H1 (cell line): ENCODE measurements at regions not wholly inside any gene's neighbourhood (a gene's known extent, or its start where the extent isn't known, plus 50 kb on each side); places are given as distances from the start of the nearest gene placed in this dataset.

Experiments
- CTCF ChIA-PET: fragments of 300-600 bp; sonication (Branson Sonifier 250); formaldehyde crosslinking; loops from one replicate; lab custom pipeline; 2021; ENCODE audit not compliant: partially characterized antibody; lab: Charles Lee
- POLR2A ChIA-PET: fragments of 300-600 bp; sonication (Branson Sonifier 250); formaldehyde crosslinking; loops from one replicate; lab custom pipeline; 2021; ENCODE audit warnings: inconsistent platforms; ENCODE audit not compliant: partially characterized antibody; lab: Charles Lee
- DNase-seq, 2 experiments: peaks; one replicate each; pipeline versions ENCODE4 v3.0.0 to v3.0.0-alpha.2; 2010 to 2022; ENCODE audit warnings: low spot score in 2 of 2, low read depth in 1 of 2, mixed read lengths in 1 of 2
- FAIRE-seq: peaks from 2 replicates; lab custom pipeline; 2011; peaks lifted over from hg19 to GRCh38; lab: Jason Lieb, UNC
- H2AFZ ChIP-seq: 2 replicates; pipeline ENCODE4 v1.8.1; 2012; ENCODE audit warnings: low read length, inconsistent platforms
- H2AK5ac ChIP-seq: 2 replicates; pipeline ENCODE4 v1.6.1; 2013; ENCODE audit warnings: low read depth, low read length
- H2BK120ac ChIP-seq: replicated peaks from 2 replicates; pipeline ENCODE3; 2013; ENCODE audit warnings: low read depth, low read length, inconsistent platforms
- H2BK12ac ChIP-seq: 2 replicates; pipeline ENCODE4 v1.6.1; 2013; ENCODE audit warnings: low read depth, low read length
- H2BK15ac ChIP-seq: 2 replicates; pipeline ENCODE4 v1.6.1; 2013; ENCODE audit warnings: low read length
- H2BK20ac ChIP-seq: 2 replicates; pipeline ENCODE4 v1.6.1; 2013; ENCODE audit warnings: low read length
- H2BK5ac ChIP-seq: 2 replicates; pipeline ENCODE4 v1.6.1; 2013; ENCODE audit warnings: low read depth, low read length
- H3K14ac ChIP-seq: 2 replicates; pipeline ENCODE4 v1.6.1; 2013; ENCODE audit warnings: inconsistent platforms; ENCODE audit not compliant: insufficient read length
- H3K18ac ChIP-seq: 2 replicates; pipeline ENCODE4 v1.6.1; 2013; ENCODE audit warnings: low read length; ENCODE audit errors: extremely low read depth
- H3K23ac ChIP-seq: 2 replicates; pipeline ENCODE4 v1.6.1; 2013; ENCODE audit warnings: inconsistent platforms; ENCODE audit not compliant: insufficient read length
- H3K23me2 ChIP-seq: 2 replicates; pipeline ENCODE4 v1.6.1; 2013; ENCODE audit warnings: low read depth, low read length
- H3K27ac ChIP-seq: 2 replicates; pipeline ENCODE4 v1.6.1; 2011; ENCODE audit warnings: low read depth, low read length, inconsistent platforms
- H3K27me3 ChIP-seq, 4 experiments: replicated peaks in 1 of 4; 1 replicate in 1 of 4; 2 replicates in 3 of 4; pipeline versions ENCODE4 v1.6.1 to v1.8.1; 2011 to 2013; ENCODE audit warnings: low read length in 3 of 4, mild to moderate bottlenecking in 3 of 4, inconsistent platforms in 2 of 4, mixed read lengths in 2 of 4, moderate library complexity in 1 of 4; ENCODE audit not compliant: control insufficient read depth in 3 of 4, insufficient read depth in 3 of 4; ENCODE audit errors: extremely low read depth in 1 of 4
- H3K36me3 ChIP-seq, 4 experiments: 2 replicates each; pipeline versions ENCODE4 v1.6.1 to v1.8.1; 2011 to 2013; ENCODE audit warnings: mild to moderate bottlenecking in 4 of 4, low read length in 3 of 4, moderate library complexity in 2 of 4, control low read depth in 1 of 4, inconsistent platforms in 1 of 4; ENCODE audit not compliant: insufficient read depth in 4 of 4, control insufficient read depth in 2 of 4
- H3K4ac ChIP-seq: replicated peaks from 2 replicates; pipeline ENCODE3; 2013; ENCODE audit warnings: low read length, low read depth, mixed read lengths, inconsistent platforms; ENCODE audit not compliant: insufficient read length
- H3K4me1 ChIP-seq, 4 experiments: replicated peaks in 1 of 4; 1 replicate in 1 of 4; 2 replicates in 3 of 4; pipeline versions ENCODE4 v1.6.1 to v1.8.1; 2011 to 2013; ENCODE audit warnings: low read length in 3 of 4, inconsistent platforms in 2 of 4, mixed read lengths in 1 of 4; ENCODE audit not compliant: insufficient read depth in 4 of 4, control insufficient read depth in 3 of 4
- H3K4me2 ChIP-seq, 2 experiments: 2 replicates each; pipeline versions ENCODE4 v1.6.1 to v1.8.1; 2011 to 2013; ENCODE audit warnings: low read depth in 2 of 2, low read length in 2 of 2, control low read depth in 1 of 2, inconsistent platforms in 1 of 2, mild to moderate bottlenecking in 1 of 2; ENCODE audit not compliant: insufficient read depth in 1 of 2
- H3K4me3 ChIP-seq, 4 experiments: fragments of 200-600, 300-600 bp in 1 of 4; sonication (generic), shearing (Covaris generic), sonication (Bioruptor Twin) in 1 of 4; 2 replicates each; pipeline versions ENCODE4 v1.5.1 to v1.8.1; 2011 to 2016; ENCODE audit warnings: low read length in 4 of 4, low read depth in 3 of 4, control low read depth in 2 of 4, inconsistent platforms in 2 of 4, mild to moderate bottlenecking in 2 of 4, mixed read lengths in 1 of 4, moderate library complexity in 1 of 4; ENCODE audit not compliant: insufficient read depth in 2 of 4; ENCODE audit errors: extremely low read depth in 1 of 4
- H3K56ac ChIP-seq: replicated peaks from 2 replicates; pipeline ENCODE3; 2013; ENCODE audit warnings: low read depth, mild to moderate bottlenecking, mixed read lengths, low read length, inconsistent platforms; ENCODE audit not compliant: insufficient read length
- H3K79me1 ChIP-seq: 2 replicates; pipeline ENCODE4 v1.6.1; 2013; ENCODE audit warnings: low read depth, low read length, control low read depth
- H3K79me2 ChIP-seq, 2 experiments: 2 replicates each; pipeline versions ENCODE4 v1.6.1 to v1.8.1; 2012 to 2013; ENCODE audit warnings: low read length in 2 of 2, mild to moderate bottlenecking in 2 of 2, inconsistent platforms in 1 of 2; ENCODE audit not compliant: insufficient read depth in 2 of 2, control insufficient read depth in 1 of 2
- H3K9ac ChIP-seq, 4 experiments: replicated peaks in 1 of 4; 1 replicate in 1 of 4; 2 replicates in 3 of 4; pipeline versions ENCODE4 v1.6.1 to v1.8.1; 2011 to 2013; ENCODE audit warnings: low read depth in 3 of 4, low read length in 3 of 4, control low read depth in 2 of 4, mild to moderate bottlenecking in 2 of 4, moderate library complexity in 2 of 4, inconsistent platforms in 1 of 4; ENCODE audit errors: extremely low read depth in 1 of 4
- H3K9me3 ChIP-seq, 2 experiments: 2 replicates each; pipeline versions ENCODE4 v1.6.1 to v1.8.1; 2012 to 2013; ENCODE audit warnings: mild to moderate bottlenecking in 2 of 2, moderate library complexity in 2 of 2, control low read depth in 1 of 2, inconsistent platforms in 1 of 2, low read depth in 1 of 2, low read length in 1 of 2, mixed read lengths in 1 of 2; ENCODE audit not compliant: insufficient read depth in 2 of 2
- H4K20me1 ChIP-seq, 2 experiments: replicated peaks in 1 of 2; 2 replicates each; pipeline versions ENCODE3 to v1.8.1; 2011 to 2013; ENCODE audit warnings: inconsistent platforms in 2 of 2, low read length in 2 of 2, mild to moderate bottlenecking in 1 of 2; ENCODE audit not compliant: insufficient read depth in 2 of 2, control insufficient read depth in 1 of 2
- H4K5ac ChIP-seq: 2 replicates; pipeline ENCODE4 v1.6.1; 2013; ENCODE audit warnings: low read length, low read depth, mixed read lengths, inconsistent platforms; ENCODE audit not compliant: insufficient read length
- H4K8ac ChIP-seq: 2 replicates; pipeline ENCODE4 v1.8.0; 2013; ENCODE audit warnings: mild to moderate bottlenecking, moderate library complexity, low read length, inconsistent platforms; ENCODE audit not compliant: insufficient read depth; ENCODE audit errors: extremely low read depth
- H4K91ac ChIP-seq: replicated peaks from 2 replicates; pipeline ENCODE3; 2013; ENCODE audit warnings: low read length, mixed read lengths, inconsistent platforms; ENCODE audit not compliant: insufficient read length
- BACH1 ChIP-seq: IDR thresholded peaks from 2 replicates; pipeline ENCODE4 v1.6.1; 2012; ENCODE audit warnings: low read length, improper control_type of control experiment
- CHD1 ChIP-seq: IDR thresholded peaks from 2 replicates; pipeline ENCODE4 v1.6.1; 2012; ENCODE audit warnings: low read depth, low read length, improper control_type of control experiment
- SP4 ChIP-seq: IDR thresholded peaks from 2 replicates; pipeline ENCODE4 v1.6.1; 2012; ENCODE audit warnings: low read length, inconsistent platforms
- WGBS, 2 experiments: shearing (Covaris generic) in 1 of 2; methylation state at CpG; one replicate each; pipeline versions ENCODE4 v1.1.6 to v1.1.7; 2013 to 2015; ENCODE audit warnings: low lambda C conversion rate in 2 of 2, mixed read lengths in 2 of 2, inconsistent platforms in 1 of 2, low coverage in 1 of 2, missing lambda C conversion rate in 1 of 2; ENCODE audit not compliant: insufficient replicate concordance in 2 of 2, insufficient coverage in 1 of 2, insufficient read length in 1 of 2; ENCODE audit errors: extremely low coverage in 1 of 2, missing lambda C conversion rate in 1 of 2; 5-methylcytosine and 5-hydroxymethylcytosine counted together
- TF ChIP-seq, protein P1 (sequence below): IDR thresholded peaks from 2 replicates; pipeline ENCODE4 v1.6.1; 2012; ENCODE audit warnings: inconsistent platforms

DNA sequence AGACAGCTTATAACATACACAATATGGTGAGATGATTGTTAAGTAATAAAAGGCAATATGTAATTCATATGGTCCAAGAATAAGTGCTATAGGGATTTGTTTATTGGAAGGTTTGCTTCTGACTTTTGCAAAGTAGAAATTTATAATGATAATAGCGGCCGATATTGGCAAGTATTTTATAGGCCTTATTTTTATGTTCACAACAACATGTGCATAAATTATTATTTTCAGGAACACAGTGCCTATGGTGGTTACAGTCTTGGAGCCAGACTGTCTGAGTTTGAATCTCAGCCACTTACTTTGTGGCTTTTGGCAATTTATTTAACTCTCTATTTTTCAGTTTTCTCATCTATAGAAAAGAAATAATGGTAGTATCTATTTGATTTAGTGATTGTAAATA, 607.5 kb downstream of the USP25 start:
- no peak for DNase-seq
- Histone ChIP-seq H3K36me3 (no peaks in the 10 kb centered on the region), H2BK20ac (no peak overlapping the region), H3K23me2 (no peaks in the 10 kb centered on the region), H4K20me1 (no peaks in the 10 kb centered on the region), H3K79me2 (no peaks in the 10 kb centered on the region), H3K4me2 (no peak overlapping the region)
- TF ChIP-seq BACH1 (no peak), CHD1 (no peak), SP4 (no peak)
- TF ChIP-seq, protein P1, sequence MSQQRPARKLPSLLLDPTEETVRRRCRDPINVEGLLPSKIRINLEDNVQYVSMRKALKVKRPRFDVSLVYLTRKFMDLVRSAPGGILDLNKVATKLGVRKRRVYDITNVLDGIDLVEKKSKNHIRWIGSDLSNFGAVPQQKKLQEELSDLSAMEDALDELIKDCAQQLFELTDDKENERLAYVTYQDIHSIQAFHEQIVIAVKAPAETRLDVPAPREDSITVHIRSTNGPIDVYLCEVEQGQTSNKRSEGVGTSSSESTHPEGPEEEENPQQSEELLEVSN = no peak
- TF ChIP-seq, all 59 proteins: peak for 0
- CTCF ChIA-PET = interaction anchor here (0.8 kb wide), 1 partner anchor 334 kb away, joined by 3 read pairs; no protein-coding TSS in a partner anchor
- no peak overlapping the region for H2BK120ac ChIP-seq
- H2BK5ac ChIP-seq = no peak overlapping the region
- POLR2A ChIA-PET = no interaction called here
- no peak overlapping the region for H3K23ac ChIP-seq
- H2AK5ac ChIP-seq = no peak overlapping the region
- no peak overlapping the region for H3K27ac ChIP-seq
- no peak overlapping the region for H3K18ac ChIP-seq
- no peak for FAIRE-seq
- WGBS, 2 experiments = 98% methylated on average over 2 of the region's 2 CpGs; no CpG with 5 or more reads in 1 of the 2 experiments
- H3K14ac ChIP-seq = no peak overlapping the region
- no peaks in the 10 kb centered on the region for H3K79me1 ChIP-seq
- H3K4me1 ChIP-seq = no peaks in the 10 kb centered on the region
- H3K9me3 ChIP-seq = no peaks in the 10 kb centered on the region
- H3K4ac ChIP-seq = no peak overlapping the region
- H2AFZ ChIP-seq = no peak overlapping the region
- H4K5ac ChIP-seq = no peak overlapping the region
- H4K91ac ChIP-seq = no peak overlapping the region
- H3K27me3 ChIP-seq = no peaks in the 10 kb centered on the region
- no peak overlapping the region for H3K56ac ChIP-seq
- H2BK12ac ChIP-seq = no peak overlapping the region
- no peak overlapping the region for H3K9ac ChIP-seq
- no peak overlapping the region for H2BK15ac ChIP-seq
- no peak overlapping the region for H3K4me3 ChIP-seq
- no peak overlapping the region for H4K8ac ChIP-seq
